Uterus (tissue), 3 donors: ENCODE measurements at regions not wholly inside any gene's neighbourhood (a gene's known extent, or its start where the extent isn't known, plus 50 kb on each side); places are given as distances from the start of the nearest gene placed in this dataset.

Experiments
- DNase-seq, 2 donors: peaks; one replicate each; pipeline ENCODE4 v3.0.0-alpha.2; 2019 to 2020
- H3K27ac ChIP-seq, 2 donors: fragments of 200-600 bp; sonication (generic); 1 replicate in 1 of 2; 2 replicates in 1 of 2; pipeline ENCODE4 v1.5.1; 2016 to 2018
- H3K27me3 ChIP-seq, 2 donors: fragments of 200-600 bp; sonication (generic); one replicate each; pipeline ENCODE4 v1.5.1; 2018 to 2019; ENCODE audit warnings: control low read depth in 1 of 2
- H3K36me3 ChIP-seq, 2 donors: fragments of 200-600 bp; sonication (generic); one replicate each; pipeline ENCODE4 v1.5.1; 2019; ENCODE audit warnings: control low read depth in 1 of 2
- H3K4me1 ChIP-seq, 2 donors: fragments of 200-600 bp; sonication (generic); one replicate each; pipeline ENCODE4 v1.5.1; 2018 to 2019; ENCODE audit warnings: control low read depth in 1 of 2
- H3K4me3 ChIP-seq, 2 donors: fragments of 200-600 bp; sonication (generic); 1 replicate in 1 of 2; 2 replicates in 1 of 2; pipeline ENCODE4 v1.5.1; 2018 to 2019; ENCODE audit warnings: mild to moderate bottlenecking in 1 of 2
- H3K9me3 ChIP-seq, 2 donors: fragments of 200-600 bp; sonication (generic); one replicate each; pipeline ENCODE4 v1.5.1; 2019; ENCODE audit warnings: control low read depth in 1 of 2
- CTCF ChIP-seq, 4 experiments: fragments of 200-600 bp in 2 of 4; fragments of 450-650 bp in 2 of 4; sonication (generic) in 2 of 4; IDR thresholded peaks; one replicate each; pipeline ENCODE4 v1.5.1; 2016 to 2019; ENCODE audit warnings: antibody characterized with exemption in 4 of 4, mild to moderate bottlenecking in 2 of 4, moderate library complexity in 1 of 4
- POLR2A ChIP-seq, 2 donors: fragments of 450-650 bp; IDR thresholded peaks; one replicate each; pipeline ENCODE4 v1.6.1; 2016; ENCODE audit warnings: antibody characterized with exemption in 2 of 2, mild to moderate bottlenecking in 1 of 2, moderate library complexity in 1 of 2
- intact Hi-C: fragments of 100-400 bp; cut with DNase I; formaldehyde crosslinking; loops from one replicate; pipeline ENCODE4 v1.15.1; 2023; ENCODE audit warnings: low total_unique reads
- donor health status: DM: yes; HTN: yes; CAD: no.

GRCh38 chr10:51002469-51002868 is 71.8 kb upstream of the PRKG1 start:
- Histone ChIP-seq H3K27ac (peak overlapping the region in 1 of 2 donors; percentile 6), H3K36me3 (no peaks in the 10 kb centered on the region), H3K27me3 (no peaks in the 10 kb centered on the region), H3K9me3 (no peaks in the 10 kb centered on the region), H3K4me1 (no peaks in the 10 kb centered on the region), H3K4me3 (no peak overlapping the region)
- no peak for DNase-seq
- intact Hi-C loops, result no loop called here
- no peak for TF ChIP-seq POLR2A (IDR thresholded peaks at IDR 0.05)
- TF ChIP-seq CTCF (IDR thresholded peaks at IDR 0.05), result no peak

GRCh38 chr10:51004776-51005175 is 69.5 kb upstream of the PRKG1 start:
- no peaks in the 10 kb centered on the region for H3K4me1 ChIP-seq
- no peak for DNase-seq
- no peak overlapping the region for H3K4me3 ChIP-seq
- intact Hi-C loops, result no loop called here
- H3K9me3 ChIP-seq, result no peaks in the 10 kb centered on the region
- H3K27me3 ChIP-seq, result no peaks in the 10 kb centered on the region
- TF ChIP-seq CTCF (IDR thresholded peaks at IDR 0.05) (no peak), POLR2A (IDR thresholded peaks at IDR 0.05) (no peak)
- peak overlapping the region in 1 of 2 donors; percentile 57 for H3K27ac ChIP-seq
- H3K36me3 ChIP-seq, result no peaks in the 10 kb centered on the region

- no peak overlapping the region for H3K27ac ChIP-seq
- no peaks in the 10 kb centered on the region for H3K9me3 ChIP-seq
- H3K36me3 ChIP-seq, result no peaks in the 10 kb centered on the region
- no peak overlapping the region for H3K4me3 ChIP-seq
- DNase-seq, result no peak
- TF ChIP-seq POLR2A (IDR thresholded peaks at IDR 0.05) (no peak), CTCF (IDR thresholded peaks at IDR 0.05) (no peak)
- intact Hi-C loops, result no loop called here
- no peaks in the 10 kb centered on the region for H3K4me1 ChIP-seq
- no peaks in the 10 kb centered on the region for H3K27me3 ChIP-seq
These were observed 68.7 kb upstream of the PRKG1 start for GRCh38 chr10:51005551-51005950.

- no peak for DNase-seq
- Histone ChIP-seq H3K36me3 (no peaks in the 10 kb centered on the region), H3K27me3 (no peaks in the 10 kb centered on the region), H3K4me1 (no peaks in the 10 kb centered on the region), H3K27ac (no peak overlapping the region), H3K4me3 (no peak overlapping the region), H3K9me3 (no peaks in the 10 kb centered on the region)
- no peak for TF ChIP-seq CTCF (IDR thresholded peaks at IDR 0.05)
- TF ChIP-seq POLR2A (IDR thresholded peaks at IDR 0.05), result no peak
- intact Hi-C loops, result no loop called here
These were observed 67.6 kb upstream of the PRKG1 start for GRCh38 chr10:51006686-51007085.

- H3K27ac ChIP-seq, result no peak overlapping the region
- TF ChIP-seq CTCF (IDR thresholded peaks at IDR 0.05) (no peak), POLR2A (IDR thresholded peaks at IDR 0.05) (no peak)
- H3K36me3 ChIP-seq, result no peaks in the 10 kb centered on the region
- no peak overlapping the region for H3K4me3 ChIP-seq
- no peaks in the 10 kb centered on the region for H3K27me3 ChIP-seq
- intact Hi-C loops, result no loop called here
- H3K4me1 ChIP-seq, result no peaks in the 10 kb centered on the region
- DNase-seq, result no peak
- no peaks in the 10 kb centered on the region for H3K9me3 ChIP-seq
These were observed 66.5 kb upstream of the PRKG1 start for GRCh38 chr10:51007781-51008180.
